A549 (cell line): ENCODE measurements at regions not wholly inside any gene's neighbourhood (a gene's known extent, or its start where the extent isn't known, plus 50 kb on each side); places are given as distances from the start of the nearest gene placed in this dataset.

ENCODE experiments used
- ATAC-seq, 2 experiments: fragments of 200-7000 bp in 1 of 2; fragments of >200 bp in 1 of 2; cut with Nextera tagmentation in 1 of 2; cut with Tn5 transposase in 1 of 2; 3 replicates each; pipeline versions ENCODE4 v1.8.0 to v1.9.1; 2018 to 2020; ENCODE audit warnings: mild to moderate bottlenecking in 1 of 2, moderate library complexity in 1 of 2
- CTCF ChIA-PET: fragments of 300-600 bp; sonication (Branson Sonifier 250); formaldehyde crosslinking; extraction: SDS; loops from one replicate; lab custom pipeline; 2021; ENCODE audit warnings: antibody characterized with exemption, inconsistent platforms; lab: Yijun Ruan, JAX
- POLR2A ChIA-PET: fragments of 350-600 bp; formaldehyde crosslinking; extraction: SDS; loops from one replicate; lab custom pipeline; 2021; ENCODE audit warnings: antibody characterized with exemption, inconsistent platforms; lab: Yijun Ruan, JAX
- DNase-seq, 2 experiments: peaks; one replicate each; pipeline versions ENCODE4 v3.0.0 to v3.0.0-alpha.2; 2011 to 2016; ENCODE audit warnings: low read depth in 1 of 2, low spot score in 1 of 2
- FAIRE-seq: peaks from 2 replicates; lab custom pipeline; 2011; peaks lifted over from hg19 to GRCh38; lab: Jason Lieb, UNC
- H3K27ac ChIP-seq, 2 experiments: fragments of >200 bp; sonication (Bioruptor Twin); formaldehyde crosslinking; 3 replicates each; pipeline ENCODE4 v1.5.1; 2016 to 2017
- H3K4me1 ChIP-seq: fragments of >200 bp; sonication (Bioruptor Twin); formaldehyde crosslinking; 3 replicates; pipeline ENCODE4 v1.6.1; 2016
- H3K4me2 ChIP-seq: fragments of >200 bp; sonication (Bioruptor Twin); formaldehyde crosslinking; 3 replicates; pipeline ENCODE4 v1.6.1; 2016
- H3K4me3 ChIP-seq: fragments of >200 bp; sonication (Bioruptor Twin); formaldehyde crosslinking; 3 replicates; pipeline ENCODE4 v1.5.1; 2016
- H3K9me3 ChIP-seq: fragments of >200 bp; sonication (Bioruptor Twin); formaldehyde crosslinking; 3 replicates; pipeline ENCODE4 v1.6.1; 2016
- CBX2 ChIP-seq: fragments of 200-600 bp; sonication (generic); IDR thresholded peaks from 2 replicates; pipeline ENCODE4 v1.6.1; 2016; ENCODE audit warnings: low read depth, mild to moderate bottlenecking, borderline replicate concordance
- CEBPB ChIP-seq, 2 experiments: fragments of >200 bp in 1 of 2; sonication (Bioruptor Twin) in 1 of 2; formaldehyde crosslinking in 1 of 2; IDR thresholded peaks; 2 replicates each; pipeline ENCODE4 v1.6.1; 2012 to 2016
- EHF ChIP-seq: fragments of 250-450 bp; sonication (Bioruptor Pico); IDR thresholded peaks from 2 replicates; pipeline ENCODE4 v1.5.0; 2020; ENCODE audit warnings: mild to moderate bottlenecking
- FOSB ChIP-seq: fragments of 250-450 bp; sonication (Bioruptor Pico); IDR thresholded peaks from 2 replicates; pipeline ENCODE4 v1.5.0; 2020; ENCODE audit warnings: mild to moderate bottlenecking, moderate library complexity
- FOXS1 ChIP-seq: fragments of 250-450 bp; sonication (Bioruptor Pico); IDR thresholded peaks from 2 replicates; pipeline ENCODE4 v1.5.0; 2020; ENCODE audit warnings: mild to moderate bottlenecking, moderate library complexity
- HDAC2 ChIP-seq: fragments of 200-600 bp; sonication (generic); IDR thresholded peaks from 2 replicates; pipeline ENCODE4 v1.6.1; 2016
- HOXB5 ChIP-seq: fragments of 250-450 bp; sonication (Bioruptor Pico); IDR thresholded peaks from 2 replicates; pipeline ENCODE4 v1.5.0; 2020; ENCODE audit warnings: mild to moderate bottlenecking, moderate library complexity
- JUN ChIP-seq, 2 experiments: fragments of >200 bp; sonication (Bioruptor Twin); formaldehyde crosslinking; IDR thresholded peaks; 2 replicates in 1 of 2; 3 replicates in 1 of 2; pipeline ENCODE4 v1.6.1; 2016 to 2017
- JUNB ChIP-seq: fragments of >200 bp; sonication (Bioruptor Twin); formaldehyde crosslinking; IDR thresholded peaks from 2 replicates; pipeline ENCODE4 v1.6.1; 2016
- KDM5A ChIP-seq: fragments of 200-600 bp; sonication (generic); IDR thresholded peaks from 2 replicates; pipeline ENCODE4 v1.6.1; 2016; ENCODE audit warnings: antibody characterized with exemption, mild to moderate bottlenecking
- MAFK ChIP-seq: fragments of 450-650 bp; IDR thresholded peaks from 2 replicates; pipeline ENCODE4 v1.6.1; 2014; ENCODE audit not compliant: partially characterized antibody
- MAZ ChIP-seq: fragments of 150-350 bp; IDR thresholded peaks from 2 replicates; pipeline ENCODE4 v1.6.1; 2014; ENCODE audit warnings: antibody characterized with exemption, low read depth, low read length, borderline replicate concordance
- MYC ChIP-seq: IDR thresholded peaks from 2 replicates; pipeline ENCODE4 v1.6.1; 2012; ENCODE audit warnings: mild to moderate bottlenecking, inconsistent platforms, low read length, improper control_type of control experiment, borderline replicate concordance
- NR3C1 ChIP-seq: fragments of >200 bp; sonication (Bioruptor Twin); formaldehyde crosslinking; IDR thresholded peaks from 3 replicates; pipeline ENCODE4 v1.6.1; 2017
- RCOR1 ChIP-seq: fragments of 150-350 bp; IDR thresholded peaks from 2 replicates; pipeline ENCODE4 v1.6.1; 2014; ENCODE audit warnings: antibody characterized with exemption, low read length, low read depth
- RFX5 ChIP-seq: fragments of 450-650 bp; IDR thresholded peaks from 2 replicates; pipeline ENCODE4 v1.7.1; 2014; ENCODE audit warnings: antibody characterized with exemption, mild to moderate bottlenecking, moderate library complexity
- TFCP2L1 ChIP-seq: fragments of 250-450 bp; sonication (Bioruptor Pico); IDR thresholded peaks from 2 replicates; pipeline ENCODE4 v1.5.0; 2021; ENCODE audit warnings: mild to moderate bottlenecking
- ZSCAN20 ChIP-seq: fragments of 250-450 bp; sonication (Bioruptor Pico); IDR thresholded peaks from 2 replicates; pipeline ENCODE4 v1.8.0; 2022; ENCODE audit warnings: mild to moderate bottlenecking, moderate library complexity
- WGBS: methylation state at CpG from one replicate; pipeline ENCODE4 v1.1.6; 2017; ENCODE audit errors: missing lambda C conversion rate; 5-methylcytosine and 5-hydroxymethylcytosine counted together
- TF ChIP-seq, protein P1 (sequence below): fragments of 200-600 bp; sonication (generic); IDR thresholded peaks from 2 replicates; pipeline ENCODE4 v1.6.1; 2016; ENCODE audit warnings: antibody characterized with exemption, mild to moderate bottlenecking, moderate library complexity
- TF ChIP-seq, protein P2 (sequence below): fragments of 250-450 bp; sonication (Bioruptor Pico); IDR thresholded peaks from 2 replicates; pipeline ENCODE4 v1.5.0; 2021; ENCODE audit warnings: mild to moderate bottlenecking, moderate library complexity, borderline replicate concordance
- TF ChIP-seq, protein P3 (sequence below): fragments of 250-450 bp; sonication (Bioruptor Pico); IDR thresholded peaks from 2 replicates; pipeline ENCODE4 v1.5.0; 2020; ENCODE audit warnings: low read depth, mild to moderate bottlenecking, moderate library complexity

DNA sequence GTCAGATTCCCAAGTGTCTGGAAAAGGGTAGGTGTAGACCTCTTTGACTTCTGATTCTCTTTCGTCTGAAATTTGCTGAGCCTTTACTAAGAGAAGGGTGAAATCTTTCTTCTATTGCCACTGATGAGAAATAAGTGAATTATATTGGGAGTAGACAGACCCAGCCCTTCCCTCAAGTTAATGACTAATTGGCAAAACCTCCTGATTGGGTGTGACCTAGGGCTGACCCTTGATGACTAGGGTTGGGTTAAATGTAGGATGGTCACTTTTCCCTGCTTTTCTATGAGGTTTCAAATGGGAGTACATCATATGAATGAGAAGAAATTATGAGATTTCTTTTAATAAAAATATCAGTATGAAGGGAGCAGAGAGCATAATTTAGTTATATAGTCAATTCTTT is 73.4 kb upstream of the C5orf46 start:
- CTCF ChIA-PET: no interaction called here
- DNase-seq (no peak), FAIRE-seq (no peak), ATAC-seq (no peak)
- H3K27ac ChIP-seq: no peak overlapping the region
- no peaks in the 10 kb centered on the region for H3K4me1 ChIP-seq
- 6% methylated on average over 1 of the region's 1 CpG for WGBS
- H3K4me3 ChIP-seq: no peak overlapping the region
- TF ChIP-seq NR3C1 (no peak), HDAC2 (no peak), EHF (CRISPR knock-in tag) (no peak)
- no peak overlapping the region for H3K4me2 ChIP-seq
- POLR2A ChIA-PET: no interaction called here
- H3K9me3 ChIP-seq: no peaks in the 10 kb centered on the region

DNA sequence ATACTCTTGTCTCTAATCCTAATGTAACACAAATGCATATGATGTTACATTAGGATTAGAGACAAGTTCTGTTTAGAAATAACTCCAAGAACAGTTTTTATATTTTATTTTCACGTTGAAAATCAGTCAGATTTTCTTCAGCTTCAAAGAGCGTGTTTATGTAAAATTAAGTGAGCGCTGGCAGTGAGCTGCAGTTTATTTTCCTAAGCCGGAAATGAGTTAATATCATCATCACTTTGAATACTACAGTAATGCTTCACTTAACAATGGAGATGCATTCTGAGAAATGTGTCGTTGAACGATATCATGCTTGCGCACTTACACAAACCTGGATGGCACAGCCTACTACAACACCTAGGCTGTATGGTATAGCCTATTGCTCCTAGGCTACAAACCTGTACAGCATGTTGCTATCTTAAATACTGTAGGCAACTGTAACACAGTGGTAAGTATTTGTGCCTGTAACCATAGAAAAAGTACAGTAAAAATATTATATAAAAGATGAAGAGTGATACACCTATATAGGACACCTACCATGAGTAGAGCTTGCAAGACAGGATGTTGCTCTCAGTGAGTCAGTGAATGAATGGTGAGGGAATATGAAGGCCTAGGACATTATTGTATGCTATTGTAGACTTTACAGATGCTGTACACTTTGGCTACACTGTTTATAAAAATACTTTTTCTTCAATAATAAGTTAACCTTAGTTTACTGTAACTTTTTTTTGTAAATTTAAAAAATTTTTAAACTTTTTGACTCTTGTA is 65.9 kb upstream of the C5orf46 start:
- ChIA-PET CTCF (interaction anchor here (1.2 kb wide), 1 partner anchor 10 kb away, joined by 3 read pairs; no protein-coding TSS in a partner anchor), POLR2A (no interaction called here)
- 55% methylated on average over 7 of the region's 7 CpGs for WGBS
- no peak for FAIRE-seq
- Histone ChIP-seq H3K4me2 (no peak overlapping the region), H3K4me1 (no peaks in the 10 kb centered on the region), H3K4me3 (no peak overlapping the region), H3K27ac (no peak overlapping the region), H3K9me3 (no peaks in the 10 kb centered on the region)
- no peak for DNase-seq
- no peak for ATAC-seq
- no peak for TF ChIP-seq MAZ
- TF ChIP-seq TFCP2L1 (CRISPR knock-in tag): no peak
- TF ChIP-seq JUNB: no peak
- TF ChIP-seq CBX2: no peak
- TF ChIP-seq ZSCAN20 (CRISPR knock-in tag): no peak
- no peak for TF ChIP-seq CEBPB (IDR thresholded peaks at IDR 0.05)
- TF ChIP-seq, protein P1, sequence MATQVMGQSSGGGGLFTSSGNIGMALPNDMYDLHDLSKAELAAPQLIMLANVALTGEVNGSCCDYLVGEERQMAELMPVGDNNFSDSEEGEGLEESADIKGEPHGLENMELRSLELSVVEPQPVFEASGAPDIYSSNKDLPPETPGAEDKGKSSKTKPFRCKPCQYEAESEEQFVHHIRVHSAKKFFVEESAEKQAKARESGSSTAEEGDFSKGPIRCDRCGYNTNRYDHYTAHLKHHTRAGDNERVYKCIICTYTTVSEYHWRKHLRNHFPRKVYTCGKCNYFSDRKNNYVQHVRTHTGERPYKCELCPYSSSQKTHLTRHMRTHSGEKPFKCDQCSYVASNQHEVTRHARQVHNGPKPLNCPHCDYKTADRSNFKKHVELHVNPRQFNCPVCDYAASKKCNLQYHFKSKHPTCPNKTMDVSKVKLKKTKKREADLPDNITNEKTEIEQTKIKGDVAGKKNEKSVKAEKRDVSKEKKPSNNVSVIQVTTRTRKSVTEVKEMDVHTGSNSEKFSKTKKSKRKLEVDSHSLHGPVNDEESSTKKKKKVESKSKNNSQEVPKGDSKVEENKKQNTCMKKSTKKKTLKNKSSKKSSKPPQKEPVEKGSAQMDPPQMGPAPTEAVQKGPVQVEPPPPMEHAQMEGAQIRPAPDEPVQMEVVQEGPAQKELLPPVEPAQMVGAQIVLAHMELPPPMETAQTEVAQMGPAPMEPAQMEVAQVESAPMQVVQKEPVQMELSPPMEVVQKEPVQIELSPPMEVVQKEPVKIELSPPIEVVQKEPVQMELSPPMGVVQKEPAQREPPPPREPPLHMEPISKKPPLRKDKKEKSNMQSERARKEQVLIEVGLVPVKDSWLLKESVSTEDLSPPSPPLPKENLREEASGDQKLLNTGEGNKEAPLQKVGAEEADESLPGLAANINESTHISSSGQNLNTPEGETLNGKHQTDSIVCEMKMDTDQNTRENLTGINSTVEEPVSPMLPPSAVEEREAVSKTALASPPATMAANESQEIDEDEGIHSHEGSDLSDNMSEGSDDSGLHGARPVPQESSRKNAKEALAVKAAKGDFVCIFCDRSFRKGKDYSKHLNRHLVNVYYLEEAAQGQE: no peak
- TF ChIP-seq RCOR1: no peak
- TF ChIP-seq JUN (IDR thresholded peaks at IDR 0.05): no peak
- TF ChIP-seq, protein P2, sequence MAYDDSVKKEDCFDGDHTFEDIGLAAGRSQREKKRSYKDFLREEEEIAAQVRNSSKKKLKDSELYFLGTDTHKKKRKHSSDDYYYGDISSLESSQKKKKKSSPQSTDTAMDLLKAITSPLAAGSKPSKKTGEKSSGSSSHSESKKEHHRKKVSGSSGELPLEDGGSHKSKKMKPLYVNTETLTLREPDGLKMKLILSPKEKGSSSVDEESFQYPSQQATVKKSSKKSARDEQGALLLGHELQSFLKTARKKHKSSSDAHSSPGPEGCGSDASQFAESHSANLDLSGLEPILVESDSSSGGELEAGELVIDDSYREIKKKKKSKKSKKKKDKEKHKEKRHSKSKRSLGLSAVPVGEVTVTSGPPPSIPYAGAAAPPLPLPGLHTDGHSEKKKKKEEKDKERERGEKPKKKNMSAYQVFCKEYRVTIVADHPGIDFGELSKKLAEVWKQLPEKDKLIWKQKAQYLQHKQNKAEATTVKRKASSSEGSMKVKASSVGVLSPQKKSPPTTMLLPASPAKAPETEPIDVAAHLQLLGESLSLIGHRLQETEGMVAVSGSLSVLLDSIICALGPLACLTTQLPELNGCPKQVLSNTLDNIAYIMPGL (CRISPR knock-in tag): no peak
- TF ChIP-seq RFX5: no peak
- no peak for TF ChIP-seq HOXB5 (CRISPR knock-in tag)
- no peak for TF ChIP-seq MAFK
- no peak for TF ChIP-seq FOXS1 (CRISPR knock-in tag)
- TF ChIP-seq MYC: no peak
- TF ChIP-seq FOSB (CRISPR knock-in tag): no peak
- no peak for TF ChIP-seq KDM5A
- TF ChIP-seq, protein P3, sequence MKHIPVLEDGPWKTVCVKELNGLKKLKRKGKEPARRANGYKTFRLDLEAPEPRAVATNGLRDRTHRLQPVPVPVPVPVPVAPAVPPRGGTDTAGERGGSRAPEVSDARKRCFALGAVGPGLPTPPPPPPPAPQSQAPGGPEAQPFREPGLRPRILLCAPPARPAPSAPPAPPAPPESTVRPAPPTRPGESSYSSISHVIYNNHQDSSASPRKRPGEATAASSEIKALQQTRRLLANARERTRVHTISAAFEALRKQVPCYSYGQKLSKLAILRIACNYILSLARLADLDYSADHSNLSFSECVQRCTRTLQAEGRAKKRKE (CRISPR knock-in tag): no peak
